ENCODE measurements at regions not wholly inside any gene's neighbourhood (a gene's known extent, or its start where the extent isn't known, plus 50 kb on each side); places are given as distances from the start of the nearest gene placed in this dataset.
A peak's percentile ranks its signal among the peaks of the same experiment; 100 is the strongest.
"Not testable (repeated sequence)": the region's sequence is repeated elsewhere in the genome, so short reads cannot be mapped to it uniquely, and the experiment has no call there.

DNA sequence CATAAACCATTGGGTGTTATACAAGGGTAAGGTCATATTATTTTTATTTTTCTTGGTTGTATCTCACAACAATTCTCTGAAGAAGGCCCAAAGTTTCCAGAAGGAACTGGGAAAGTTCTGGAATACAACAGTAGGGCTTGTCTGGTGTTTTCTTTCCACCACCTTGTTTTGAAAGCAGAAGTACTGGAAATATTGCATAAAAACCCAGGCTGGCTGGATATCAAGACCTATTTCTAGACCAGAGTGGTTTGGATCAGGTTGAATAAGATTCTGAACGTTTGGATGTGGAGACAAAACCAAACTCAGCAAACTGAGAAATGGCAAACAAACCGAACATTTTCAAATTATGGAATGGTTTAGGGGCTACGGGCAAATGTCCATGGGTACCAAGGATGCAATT lies 182.6 kb upstream of the FZD8 start:
- peaks cover 0 to 22% (median 11%) of the 10 kb centered on the region in 4 donors for H3K4me1 ChIP-seq
- H3K36me3 ChIP-seq: no peaks in the 10 kb centered on the region
- H3K4me3 ChIP-seq: no peak overlapping the region
- whole genome bisulfite sequencing, 2 donors: 66 to 72% methylated on average over 3 of the region's 3 CpGs
- DNase-seq (ENCODE audit: low spot score in 2 of 2): peak in 1 of 2 donors; percentile 66
- H3K27ac ChIP-seq: peak overlapping the region in 2 of 4 donors; percentile 39 to 68
- TF ChIP-seq, protein P1, sequence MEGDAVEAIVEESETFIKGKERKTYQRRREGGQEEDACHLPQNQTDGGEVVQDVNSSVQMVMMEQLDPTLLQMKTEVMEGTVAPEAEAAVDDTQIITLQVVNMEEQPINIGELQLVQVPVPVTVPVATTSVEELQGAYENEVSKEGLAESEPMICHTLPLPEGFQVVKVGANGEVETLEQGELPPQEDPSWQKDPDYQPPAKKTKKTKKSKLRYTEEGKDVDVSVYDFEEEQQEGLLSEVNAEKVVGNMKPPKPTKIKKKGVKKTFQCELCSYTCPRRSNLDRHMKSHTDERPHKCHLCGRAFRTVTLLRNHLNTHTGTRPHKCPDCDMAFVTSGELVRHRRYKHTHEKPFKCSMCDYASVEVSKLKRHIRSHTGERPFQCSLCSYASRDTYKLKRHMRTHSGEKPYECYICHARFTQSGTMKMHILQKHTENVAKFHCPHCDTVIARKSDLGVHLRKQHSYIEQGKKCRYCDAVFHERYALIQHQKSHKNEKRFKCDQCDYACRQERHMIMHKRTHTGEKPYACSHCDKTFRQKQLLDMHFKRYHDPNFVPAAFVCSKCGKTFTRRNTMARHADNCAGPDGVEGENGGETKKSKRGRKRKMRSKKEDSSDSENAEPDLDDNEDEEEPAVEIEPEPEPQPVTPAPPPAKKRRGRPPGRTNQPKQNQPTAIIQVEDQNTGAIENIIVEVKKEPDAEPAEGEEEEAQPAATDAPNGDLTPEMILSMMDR (IDR thresholded peaks at IDR 0.05): no peak
- peak in 1 of 2 donors; percentile 43 for TF ChIP-seq EP300 (IDR thresholded peaks at IDR 0.05)
- TF ChIP-seq POLR2A (IDR thresholded peaks at IDR 0.05): no peak
- no peaks in the 10 kb centered on the region for H3K27me3 ChIP-seq
- H3K9me3 ChIP-seq: no peaks in the 10 kb centered on the region

DNA sequence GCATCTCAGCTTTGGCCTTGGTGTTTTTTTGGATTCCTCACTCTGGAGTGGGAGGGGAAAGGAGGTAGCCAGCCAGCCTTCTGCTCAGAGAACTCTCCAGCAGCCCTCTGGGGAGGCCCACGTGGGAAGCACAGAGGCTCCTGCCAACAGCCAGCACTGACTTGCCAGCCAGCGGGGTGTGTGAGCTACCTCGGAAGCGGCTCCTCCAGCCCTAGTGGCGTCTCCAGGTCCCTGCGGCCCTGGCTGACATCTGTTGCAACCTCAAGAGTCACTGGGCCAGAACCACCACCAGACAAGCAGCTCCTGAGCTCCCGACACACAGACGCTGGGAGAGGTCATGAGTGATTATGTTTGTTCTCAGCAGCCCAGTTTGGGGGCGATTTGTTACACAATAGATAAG lies 180.2 kb upstream of the FZD8 start:
- H3K4me3 ChIP-seq: no peak overlapping the region
- H3K4me1 ChIP-seq: peaks cover 0 to 22% (median 11%) of the 10 kb centered on the region in 4 donors
- 51 to 63% methylated on average over 9 of the region's 9 CpGs for WGBS, 2 donors
- H3K27me3 ChIP-seq: no peaks in the 10 kb centered on the region
- DNase-seq (ENCODE audit: low spot score in 2 of 2): peak; percentile 63 to 71
- no peaks in the 10 kb centered on the region for H3K36me3 ChIP-seq
- H3K9me3 ChIP-seq: no peaks in the 10 kb centered on the region
- TF ChIP-seq EP300 (IDR thresholded peaks at IDR 0.05) (peak in 1 of 2 donors; percentile 54), POLR2A (IDR thresholded peaks at IDR 0.05) (no peak)
- TF ChIP-seq, protein P1 (IDR thresholded peaks at IDR 0.05): peak in 3 of 5 experiments; percentile 30 to 36 (median 33)
- peak overlapping the region in 2 of 4 donors; percentile 61 to 66 for H3K27ac ChIP-seq

DNA sequence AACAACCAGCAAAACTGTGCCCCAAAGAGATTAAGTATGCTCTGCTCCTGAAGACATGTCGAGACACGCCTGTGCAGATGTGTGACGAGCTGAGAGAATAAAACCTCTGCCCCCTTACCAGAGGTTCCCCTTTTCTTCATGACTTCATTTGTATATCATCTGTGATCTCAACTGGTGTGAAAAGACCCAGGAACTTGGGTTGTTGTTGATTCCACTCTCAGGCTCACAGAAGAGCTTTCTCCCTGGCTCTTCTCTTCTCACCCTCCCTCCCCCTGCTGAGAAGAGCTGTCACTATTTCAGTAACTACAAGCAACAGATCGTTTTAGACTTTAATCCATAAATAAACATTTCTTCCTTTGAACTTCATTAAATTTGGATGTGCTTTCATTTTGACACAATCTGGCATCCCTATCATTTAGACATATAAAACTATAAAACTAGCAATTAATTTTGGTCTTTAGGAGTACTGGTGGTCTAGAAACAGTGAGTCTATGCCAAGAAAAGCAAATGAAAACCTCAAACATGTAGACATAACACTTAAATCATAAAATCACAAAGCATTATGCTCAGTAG lies 179.3 kb upstream of the FZD8 start:
- no peaks in the 10 kb centered on the region for H3K27me3 ChIP-seq

DNA sequence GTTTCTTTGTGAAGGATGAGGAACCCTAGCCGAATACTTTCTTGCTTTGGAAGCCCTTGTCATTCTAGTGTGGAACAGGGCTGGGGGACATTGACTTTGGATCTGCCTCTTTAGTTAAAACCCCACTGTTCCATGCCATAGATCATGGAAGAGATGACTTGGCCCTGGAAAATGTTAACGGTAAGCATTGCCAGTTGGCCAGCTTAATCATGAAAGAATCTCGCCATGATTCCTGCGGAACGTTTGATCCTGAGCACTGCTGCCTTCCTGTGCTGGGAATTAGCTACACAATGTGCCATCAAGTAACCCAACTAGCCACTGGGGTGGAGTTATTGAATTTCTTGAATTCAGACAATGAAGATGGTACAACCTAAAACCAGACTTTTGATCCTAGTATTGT lies 177.6 kb upstream of the FZD8 start:
- TF ChIP-seq, protein P1 (IDR thresholded peaks at IDR 0.05): no peak
- TF ChIP-seq EP300 (IDR thresholded peaks at IDR 0.05) (no peak), POLR2A (IDR thresholded peaks at IDR 0.05) (no peak)
- WGBS, 2 donors: 83 to 88% methylated on average over 5 of the region's 5 CpGs
- Histone ChIP-seq H3K4me3 (no peak overlapping the region), H3K4me1 (peaks cover 0 to 18% (median 11%) of the 10 kb centered on the region in 4 donors), H3K27me3 (no peaks in the 10 kb centered on the region), H3K9me3 (no peaks in the 10 kb centered on the region), H3K27ac (no peak overlapping the region), H3K36me3 (no peaks in the 10 kb centered on the region)
- DNase-seq (ENCODE audit: low spot score in 2 of 2): no peak

More for the DNA sequence above, 179.3 kb upstream of the FZD8 start:
- WGBS, 2 donors: 63 to 67% methylated on average over 4 of the region's 4 CpGs
- no peaks in the 10 kb centered on the region for H3K9me3 ChIP-seq
- peaks cover 0 to 22% (median 11%) of the 10 kb centered on the region in 4 donors for H3K4me1 ChIP-seq
- no peaks in the 10 kb centered on the region for H3K36me3 ChIP-seq
- peak overlapping the region in 1 of 4 donors; percentile 61 for H3K27ac ChIP-seq
- H3K4me3 ChIP-seq: no peak overlapping the region
- no peak for TF ChIP-seq EP300 (IDR thresholded peaks at IDR 0.05)
- TF ChIP-seq, protein P1 (IDR thresholded peaks at IDR 0.05): no peak
- no peak for TF ChIP-seq POLR2A (IDR thresholded peaks at IDR 0.05)
- DNase-seq (ENCODE audit: low spot score in 2 of 2): no peak

DNA sequence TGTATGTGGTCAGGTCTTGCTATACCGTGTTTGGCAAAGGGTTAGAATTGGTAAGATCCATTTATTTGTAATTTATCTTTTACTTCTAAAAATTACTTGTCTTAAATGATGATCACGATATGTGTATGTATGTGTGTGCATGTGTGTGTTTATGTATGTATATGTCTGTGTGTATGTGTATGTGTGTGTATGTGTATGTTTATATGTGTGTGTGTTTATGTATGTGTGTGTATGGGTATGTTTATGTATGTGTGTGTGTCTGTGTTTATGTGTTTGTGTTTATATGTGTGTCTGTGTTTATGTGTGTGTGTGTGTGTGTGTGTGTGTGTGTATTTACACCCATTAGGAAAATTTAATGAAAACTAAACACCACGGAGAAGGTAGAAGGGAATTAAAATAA lies 176.9 kb upstream of the FZD8 start:
- TF ChIP-seq POLR2A (IDR thresholded peaks at IDR 0.05) (no peak), EP300 (IDR thresholded peaks at IDR 0.05) (no peak)
- TF ChIP-seq, protein P1 (IDR thresholded peaks at IDR 0.05): no peak
- no peak for DNase-seq (ENCODE audit: low spot score in 2 of 2)
- no peak overlapping the region for H3K4me3 ChIP-seq
- peaks cover 0 to 17% (median 11%) of the 10 kb centered on the region in 4 donors for H3K4me1 ChIP-seq
- no peak overlapping the region for H3K27ac ChIP-seq
- H3K36me3 ChIP-seq: no peaks in the 10 kb centered on the region
- 91 to 94% methylated on average over 3 of the region's 3 CpGs for WGBS, 2 donors
- no peaks in the 10 kb centered on the region for H3K9me3 ChIP-seq
- no peaks in the 10 kb centered on the region for H3K27me3 ChIP-seq

DNA sequence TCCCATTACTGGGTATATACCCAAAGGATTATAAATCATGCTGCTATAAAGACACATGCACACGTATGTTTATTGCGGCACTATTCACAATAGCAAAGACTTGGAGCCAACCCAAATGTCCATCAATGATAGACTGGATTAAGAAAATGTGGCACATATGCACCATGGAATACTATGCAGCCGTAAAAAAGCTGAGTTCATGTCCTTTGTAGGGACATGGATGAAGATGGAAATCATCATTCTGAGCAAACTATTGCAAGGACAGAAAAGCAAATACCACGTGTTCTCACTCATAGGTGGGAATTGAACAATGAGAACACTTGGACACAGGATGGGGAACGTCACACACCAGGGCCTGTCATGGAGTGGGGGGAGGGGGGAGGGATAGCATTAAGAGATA lies 175.0 kb upstream of the FZD8 start:
- peaks cover 0 to 11% (median 8%) of the 10 kb centered on the region in 4 donors for H3K4me1 ChIP-seq
- H3K27me3 ChIP-seq; DNase-seq (ENCODE audit: low spot score in 2 of 2); H3K36me3 ChIP-seq; H3K4me3 ChIP-seq; H3K27ac ChIP-seq; H3K9me3 ChIP-seq: not testable (repeated sequence)
- 96 to 99% methylated on average over 3 to 5 of the region's 5 CpGs for WGBS, 2 donors
